DND-41 (cell line): ENCODE measurements at regions not wholly inside any gene's neighbourhood (a gene's known extent, or its start where the extent isn't known, plus 50 kb on each side); places are given as distances from the start of the nearest gene placed in this dataset.

Experiments used
- ATAC-seq: fragments of 200-7000 bp; cut with Tn5 transposase; 3 replicates; pipeline ENCODE4 v1.9.1; 2021; ENCODE audit warnings: low read depth; ENCODE audit not compliant: insufficient read depth
- DNase-seq: peaks from one replicate; pipeline ENCODE4 v3.0.0-alpha.2; 2020
- H2AFZ ChIP-seq: 2 replicates; pipeline ENCODE4 v1.6.0; 2012; ENCODE audit warnings: low read depth, low read length
- H3K27ac ChIP-seq: 2 replicates; pipeline ENCODE4 v1.5.1; 2012; ENCODE audit warnings: low read length, inconsistent platforms
- H3K27me3 ChIP-seq: fragments of 200-600 bp; sonication (generic); 2 replicates; pipeline ENCODE4 v1.6.0; 2012; ENCODE audit warnings: low read length, mild to moderate bottlenecking, inconsistent platforms; ENCODE audit not compliant: insufficient read depth, poor library complexity
- H3K36me3 ChIP-seq: 2 replicates; pipeline ENCODE4 v1.5.1; 2012; ENCODE audit warnings: low read length, inconsistent platforms; ENCODE audit not compliant: insufficient read depth
- H3K4me1 ChIP-seq: 2 replicates; pipeline ENCODE4 v1.5.1; 2012; ENCODE audit warnings: mild to moderate bottlenecking, low read length; ENCODE audit not compliant: insufficient read depth
- H3K4me2 ChIP-seq: 2 replicates; pipeline ENCODE4 v1.6.0; 2012; ENCODE audit warnings: mild to moderate bottlenecking, moderate library complexity, low read length, inconsistent platforms; ENCODE audit not compliant: insufficient read depth
- H3K4me3 ChIP-seq, 2 experiments: fragments of 200-600 bp in 1 of 2; shearing (Covaris generic) in 1 of 2; 2 replicates each; pipeline ENCODE4 v1.5.1; 2012 to 2016; ENCODE audit warnings: inconsistent platforms in 2 of 2, low read length in 2 of 2, mild to moderate bottlenecking in 2 of 2, low read depth in 1 of 2, moderate library complexity in 1 of 2
- H3K79me2 ChIP-seq: 2 replicates; pipeline ENCODE4 v1.6.0; 2012; ENCODE audit warnings: low read length, inconsistent platforms; ENCODE audit not compliant: insufficient read depth
- H3K9ac ChIP-seq: 2 replicates; pipeline ENCODE4 v1.6.0; 2012; ENCODE audit warnings: low read depth, mild to moderate bottlenecking, inconsistent platforms, low read length, moderate library complexity
- H3K9me3 ChIP-seq: 2 replicates; pipeline ENCODE4 v1.5.1; 2012; ENCODE audit warnings: low read length, moderate library complexity, mild to moderate bottlenecking, inconsistent platforms; ENCODE audit not compliant: insufficient read depth, severe bottlenecking
- H4K20me1 ChIP-seq: 2 replicates; pipeline ENCODE4 v1.6.0; 2012; ENCODE audit warnings: low read length; ENCODE audit not compliant: insufficient read depth
- CTCF ChIP-seq: IDR thresholded peaks from 2 replicates; pipeline ENCODE4 v1.5.1; 2012; ENCODE audit warnings: borderline replicate concordance, low read length, moderate library complexity, mild to moderate bottlenecking; ENCODE audit not compliant: poor library complexity, severe bottlenecking; ENCODE audit errors: extremely low read depth
- EZH2 ChIP-seq: IDR thresholded peaks from 3 replicates; pipeline ENCODE4 v1.6.1; 2012; ENCODE audit warnings: borderline replicate concordance, low read depth, mild to moderate bottlenecking, moderate library complexity, low read length, inconsistent platforms; ENCODE audit not compliant: severe bottlenecking

- ATAC-seq (no peak), DNase-seq (no peak)
- H3K4me2 ChIP-seq, result no peak overlapping the region
- H3K4me1 ChIP-seq, result no peaks in the 10 kb centered on the region
- H3K79me2 ChIP-seq, result no peaks in the 10 kb centered on the region
- no peaks in the 10 kb centered on the region for H4K20me1 ChIP-seq
- no peak overlapping the region for H3K4me3 ChIP-seq
- TF ChIP-seq CTCF (no peak), EZH2 (no peak)
- no peaks in the 10 kb centered on the region for H3K9me3 ChIP-seq
- no peak overlapping the region for H3K27ac ChIP-seq
- no peak overlapping the region for H3K9ac ChIP-seq
- H2AFZ ChIP-seq, result no peak overlapping the region
- peaks cover 86% of the 10 kb centered on the region for H3K36me3 ChIP-seq
- H3K27me3 ChIP-seq, result no peaks in the 10 kb centered on the region
These were observed 121.0 kb downstream of the MIAT start for GRCh38 chr22:26778372-26778771.

GRCh38 chr22:26779108-26779507 lies 121.7 kb downstream of the MIAT start:
- ATAC-seq (no peak), DNase-seq (no peak)
- H3K4me2 ChIP-seq, result no peak overlapping the region
- H3K4me1 ChIP-seq, result no peaks in the 10 kb centered on the region
- no peak overlapping the region for H2AFZ ChIP-seq
- H3K27ac ChIP-seq, result no peak overlapping the region
- no peak overlapping the region for H3K4me3 ChIP-seq
- H3K79me2 ChIP-seq, result no peaks in the 10 kb centered on the region
- no peaks in the 10 kb centered on the region for H4K20me1 ChIP-seq
- H3K9ac ChIP-seq, result no peak overlapping the region
- TF ChIP-seq EZH2, result no peak
- no peaks in the 10 kb centered on the region for H3K27me3 ChIP-seq
- H3K36me3 ChIP-seq, result peaks cover 87% of the 10 kb centered on the region
- no peaks in the 10 kb centered on the region for H3K9me3 ChIP-seq

- Histone ChIP-seq H3K36me3 (peaks cover 81% of the 10 kb centered on the region), H3K27me3 (no peaks in the 10 kb centered on the region), H3K27ac (no peak overlapping the region), H3K4me3 (no peak overlapping the region), H3K9me3 (no peaks in the 10 kb centered on the region), H3K79me2 (no peaks in the 10 kb centered on the region), H3K4me1 (no peaks in the 10 kb centered on the region), H3K9ac (no peak overlapping the region), H3K4me2 (no peak overlapping the region), H2AFZ (no peak overlapping the region), H4K20me1 (no peaks in the 10 kb centered on the region)
- no peak for DNase-seq
- ATAC-seq, result no peak
- no peak for TF ChIP-seq CTCF
- no peak for TF ChIP-seq EZH2
These were observed 122.5 kb downstream of the MIAT start for GRCh38 chr22:26779929-26780328.

GRCh38 chr22:26780521-26780920 lies 123.1 kb downstream of the MIAT start:
- no peak for ATAC-seq
- Histone ChIP-seq H3K27ac (no peak overlapping the region), H3K79me2 (no peaks in the 10 kb centered on the region), H3K36me3 (peaks cover 78% of the 10 kb centered on the region), H4K20me1 (no peaks in the 10 kb centered on the region), H3K27me3 (no peaks in the 10 kb centered on the region), H3K4me2 (no peak overlapping the region), H3K4me3 (no peak overlapping the region), H2AFZ (no peak overlapping the region), H3K4me1 (no peaks in the 10 kb centered on the region), H3K9me3 (no peaks in the 10 kb centered on the region), H3K9ac (no peak overlapping the region)
- no peak for TF ChIP-seq CTCF
- TF ChIP-seq EZH2, result no peak
- DNase-seq, result no peak
